ENCODE measurements at regions not wholly inside any gene's neighbourhood (a gene's known extent, or its start where the extent isn't known, plus 50 kb on each side); places are given as distances from the start of the nearest gene placed in this dataset.

- TF ChIP-seq POLR2A (IDR thresholded peaks at IDR 0.05; ENCODE audit: low read depth, low read length) (no peak), POLR2AphosphoS5 (IDR thresholded peaks at IDR 0.05; ENCODE audit: low read depth, low read length) (no peak), TAF1 (IDR thresholded peaks at IDR 0.05; ENCODE audit: borderline replicate concordance, low read depth, low read length) (no peak)
These were observed 78.3 kb upstream of the CHD6 start for GRCh38 chr20:41696428-41696827.
